Endothelial cell of umbilical vein (primary cell): ENCODE measurements at regions not wholly inside any gene's neighbourhood (a gene's known extent, or its start where the extent isn't known, plus 50 kb on each side); places are given as distances from the start of the nearest gene placed in this dataset.

Experiments
- BruUV-seq: library from RNA; stranded (reverse); fragments of 400-500 nt; replicated peaks from 2 replicates; lab custom pipeline; 2021; lab: Mats Ljungman, UMichigan
- CTCF ChIA-PET: fragments of 300-600, 350-600 bp; sonication (Branson Sonifier 250); formaldehyde crosslinking; loops from one replicate; lab custom pipeline; 2021; ENCODE audit warnings: antibody characterized with exemption, inconsistent platforms; lab: Charles Lee
- POLR2A ChIA-PET: fragments of 300-600, 350-600 bp; sonication (Branson Sonifier 250); formaldehyde crosslinking; loops from one replicate; lab custom pipeline; 2021; ENCODE audit warnings: antibody characterized with exemption, inconsistent platforms; lab: Charles Lee
- DNase-seq: peaks from one replicate; pipeline ENCODE4 v3.0.0-alpha.2; 2011; ENCODE audit warnings: low read depth, low spot score
- FAIRE-seq: peaks from 2 replicates; lab custom pipeline; 2011; peaks lifted over from hg19 to GRCh38; lab: Jason Lieb, UNC
- H2AFZ ChIP-seq: 2 replicates; pipeline ENCODE4 v1.6.0; 2012; ENCODE audit warnings: low read depth, low read length, control low read depth, inconsistent platforms
- H3K27ac ChIP-seq: 2 replicates; pipeline ENCODE4 v1.5.1; 2011; ENCODE audit warnings: low read depth, mild to moderate bottlenecking, control low read depth, low read length, moderate library complexity; ENCODE audit not compliant: insufficient read depth
- H3K27me3 ChIP-seq, 2 experiments: 2 replicates each; pipeline versions ENCODE4 v1.6.0 to v1.6.1; 2011; ENCODE audit warnings: low read length in 2 of 2, mixed read lengths in 1 of 2; ENCODE audit not compliant: control insufficient read depth in 2 of 2, insufficient read depth in 2 of 2
- H3K36me3 ChIP-seq, 2 experiments: 2 replicates in 1 of 2; 3 replicates in 1 of 2; pipeline ENCODE4 v1.5.1; 2011; ENCODE audit warnings: low read length in 2 of 2, mild to moderate bottlenecking in 1 of 2, moderate library complexity in 1 of 2; ENCODE audit not compliant: control insufficient read depth in 2 of 2, insufficient read depth in 2 of 2; ENCODE audit errors: extremely low read depth in 1 of 2
- H3K4me1 ChIP-seq: 3 replicates; pipeline ENCODE4 v1.5.1; 2011; ENCODE audit warnings: mild to moderate bottlenecking, low read length; ENCODE audit not compliant: control insufficient read depth, insufficient read depth; ENCODE audit errors: extremely low read depth
- H3K4me2 ChIP-seq: 2 replicates; pipeline ENCODE4 v1.6.1; 2011; ENCODE audit warnings: low read length, control low read depth, mixed read lengths; ENCODE audit not compliant: insufficient read depth
- H3K4me3 ChIP-seq, 3 experiments: fragments of 200-600 bp in 1 of 3; sonication (generic), shearing (Covaris generic) in 1 of 3; replicated peaks in 1 of 3; 2 replicates each; pipeline ENCODE4 v1.5.1; 2011 to 2016; ENCODE audit warnings: control low read depth in 3 of 3, low read length in 3 of 3, mild to moderate bottlenecking in 2 of 3, inconsistent platforms in 1 of 3, low read depth in 1 of 3, moderate library complexity in 1 of 3; ENCODE audit not compliant: insufficient read depth in 1 of 3
- H3K79me2 ChIP-seq: 2 replicates; pipeline ENCODE4 v1.6.0; 2012; ENCODE audit warnings: low read length, inconsistent platforms; ENCODE audit not compliant: control insufficient read depth, insufficient read depth
- H3K9ac ChIP-seq: replicated peaks from 2 replicates; pipeline ENCODE3; 2011; ENCODE audit warnings: low read length, control low read depth; ENCODE audit not compliant: insufficient read depth; ENCODE audit errors: extremely low read depth
- H3K9me1 ChIP-seq: replicated peaks from 3 replicates; pipeline ENCODE4 v1.6.0; 2011; ENCODE audit warnings: mild to moderate bottlenecking, low read length; ENCODE audit not compliant: control insufficient read depth, insufficient read depth; ENCODE audit errors: extremely low read depth
- H3K9me3 ChIP-seq: replicated peaks from 2 replicates; pipeline ENCODE4 v1.5.1; 2012; ENCODE audit warnings: low read length, inconsistent platforms; ENCODE audit not compliant: control insufficient read depth, insufficient read depth
- H4K20me1 ChIP-seq: replicated peaks from 2 replicates; pipeline ENCODE3; 2011; ENCODE audit warnings: mild to moderate bottlenecking, low read length; ENCODE audit not compliant: control insufficient read depth, insufficient read depth; ENCODE audit errors: extremely low read depth
- CTCF ChIP-seq, 2 donors: IDR thresholded peaks; 1 replicate in 1 of 2; 2 replicates in 1 of 2; pipeline ENCODE4 v1.5.1; 2011; ENCODE audit warnings: low read length in 2 of 2, mild to moderate bottlenecking in 2 of 2, moderate library complexity in 2 of 2, control low read depth in 1 of 2, inconsistent platforms in 1 of 2, low read depth in 1 of 2; ENCODE audit not compliant: insufficient read depth in 1 of 2; ENCODE audit errors: extremely low read depth in 1 of 2
- EZH2 ChIP-seq: IDR thresholded peaks from 2 replicates; pipeline ENCODE4 v1.6.1; 2012; ENCODE audit warnings: borderline replicate concordance, low read depth, mild to moderate bottlenecking, moderate library complexity, low read length, inconsistent platforms; ENCODE audit not compliant: severe bottlenecking
- FOS ChIP-seq: IDR thresholded peaks from 2 replicates; pipeline ENCODE4 v1.6.1; 2011; ENCODE audit warnings: mild to moderate bottlenecking, low read length, moderate library complexity, borderline replicate concordance; ENCODE audit not compliant: insufficient read depth
- GATA2 ChIP-seq: IDR thresholded peaks from 2 replicates; pipeline ENCODE4 v1.7.0; 2011; ENCODE audit warnings: low read depth, mild to moderate bottlenecking, moderate library complexity, mixed read lengths, low read length; ENCODE audit not compliant: insufficient read length, insufficient read depth
- JUN ChIP-seq: IDR thresholded peaks from 2 replicates; pipeline ENCODE4 v1.6.1; 2011; ENCODE audit warnings: borderline replicate concordance, low read depth; ENCODE audit not compliant: insufficient read length, insufficient read depth
- MAX ChIP-seq: IDR thresholded peaks from 2 replicates; pipeline ENCODE4 v1.6.1; 2011; ENCODE audit not compliant: insufficient read depth, insufficient read length
- MYC ChIP-seq: IDR thresholded peaks from one replicate; pipeline ENCODE4 v1.6.1; 2011; ENCODE audit warnings: mild to moderate bottlenecking, low read depth, low read length
- POLR2A ChIP-seq: IDR thresholded peaks from 2 replicates; pipeline ENCODE4 v1.6.1; 2012; ENCODE audit warnings: low read depth, mild to moderate bottlenecking, control low read depth, low read length
- POLR2AphosphoS5 ChIP-seq: IDR thresholded peaks from 2 replicates; pipeline ENCODE4 v1.6.1; 2012; ENCODE audit warnings: low read depth, mild to moderate bottlenecking, control low read depth, low read length, moderate library complexity; ENCODE audit not compliant: insufficient read depth
- dilution Hi-C: fragments of 300-500 bp; cut with MboI; formaldehyde crosslinking; loops from one replicate; pipeline ENCODE4 v1.15.0; 2019; ENCODE audit warnings: low sequenced_read_pairs; ENCODE audit not compliant: extremely low pct_ligation_motif_present
- intact Hi-C: fragments of 100-400 bp; cut with micrococcal nuclease; formaldehyde crosslinking; loops from one replicate; pipeline ENCODE4 v1.10.0; 2022

- dilution Hi-C loops (no loop called here), intact Hi-C loops (no loop called here)
- Histone ChIP-seq H3K4me2 (no peak overlapping the region), H2AFZ (no peak overlapping the region), H4K20me1 (no peaks in the 10 kb centered on the region), H3K27me3 (no peaks in the 10 kb centered on the region), H3K27ac (no peak overlapping the region), H3K9me3 (no peaks in the 10 kb centered on the region), H3K79me2 (no peaks in the 10 kb centered on the region), H3K4me3 (no peak overlapping the region), H3K9me1 (no peaks in the 10 kb centered on the region), H3K9ac (no peak overlapping the region), H3K36me3 (no peaks in the 10 kb centered on the region), H3K4me1 (no peaks in the 10 kb centered on the region)
- BruUV-seq = no TSS peak
- FAIRE-seq (no peak), DNase-seq (no peak)
- TF ChIP-seq EZH2 = no peak
- no peak for TF ChIP-seq MYC
- no peak for TF ChIP-seq JUN
- no peak for TF ChIP-seq FOS
- no peak for TF ChIP-seq CTCF (IDR thresholded peaks at IDR 0.05; ENCODE audit: extremely low read depth in 1 of 2, insufficient read depth in 1 of 2, low read depth in 1 of 2, low read length in 2 of 2)
- CTCF ChIA-PET = no interaction called here
- POLR2A ChIA-PET = no interaction called here
These were observed 362.3 kb upstream of the CDH19 start for GRCh38 chr18:66966171-66966570.

- H3K4me1 ChIP-seq = no peaks in the 10 kb centered on the region
- no peaks in the 10 kb centered on the region for H3K9me1 ChIP-seq
- no peaks in the 10 kb centered on the region for H4K20me1 ChIP-seq
- ChIA-PET POLR2A (no interaction called here), CTCF (interaction anchor here (0.7 to 0.9 kb wide), 2 partner anchors 86 to 221 kb away, joined by 3 read pairs; no protein-coding TSS in a partner anchor)
- H3K27ac ChIP-seq = no peak overlapping the region
- no peaks in the 10 kb centered on the region for H3K79me2 ChIP-seq
- no peaks in the 10 kb centered on the region for H3K27me3 ChIP-seq
- TF ChIP-seq POLR2A (no peak), EZH2 (no peak), CTCF (IDR thresholded peaks at IDR 0.05; ENCODE audit: extremely low read depth in 1 of 2, insufficient read depth in 1 of 2, low read depth in 1 of 2, low read length in 2 of 2) (no peak), MAX (no peak), GATA2 (no peak), POLR2AphosphoS5 (no peak), MYC (no peak), FOS (no peak), JUN (no peak)
- intact Hi-C loops (no loop called here), dilution Hi-C loops (no loop called here)
- no peak overlapping the region for H3K4me3 ChIP-seq
- no peaks in the 10 kb centered on the region for H3K9me3 ChIP-seq
- FAIRE-seq (no peak), DNase-seq (no peak)
- H2AFZ ChIP-seq = no peak overlapping the region
- no TSS peak for BruUV-seq
- H3K4me2 ChIP-seq = no peak overlapping the region
- H3K9ac ChIP-seq = no peak overlapping the region
- H3K36me3 ChIP-seq = no peaks in the 10 kb centered on the region
These were observed 354.4 kb upstream of the CDH19 start for GRCh38 chr18:66958309-66958708.
